NCI-H345 (cell line): ENCODE measurements at regions not wholly inside any gene's neighbourhood (a gene's known extent, or its start where the extent isn't known, plus 50 kb on each side); places are given as distances from the start of the nearest gene placed in this dataset.
"Not testable (repeated sequence)": the region's sequence is repeated elsewhere in the genome, so short reads cannot be mapped to it uniquely, and the experiment has no call there.

ENCODE experiments used
- DNase-seq: peaks from one replicate; lab custom pipeline; 2025; lab: John Stamatoyannopoulos, UW

DNA sequence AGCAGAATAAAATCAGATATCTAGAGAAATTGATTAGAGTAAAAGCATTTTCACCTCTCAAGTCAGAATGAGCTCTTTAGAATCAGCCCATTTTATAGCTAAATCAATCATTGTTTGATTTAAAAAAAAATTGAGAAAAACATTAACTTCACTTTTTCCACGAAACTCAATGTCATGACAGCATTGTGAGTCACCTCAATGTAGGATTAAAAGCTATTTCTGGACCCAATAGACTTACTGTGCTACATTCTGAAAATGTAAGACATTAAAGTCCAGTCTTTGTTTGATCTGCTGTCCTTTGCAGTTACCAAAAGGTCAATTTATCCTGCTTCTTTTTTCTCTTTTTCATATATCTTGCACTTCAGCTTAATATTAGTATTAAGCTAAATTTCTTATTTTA, 519.4 kb upstream of the ZNF337 start:
- DNase-seq: no peak

DNA sequence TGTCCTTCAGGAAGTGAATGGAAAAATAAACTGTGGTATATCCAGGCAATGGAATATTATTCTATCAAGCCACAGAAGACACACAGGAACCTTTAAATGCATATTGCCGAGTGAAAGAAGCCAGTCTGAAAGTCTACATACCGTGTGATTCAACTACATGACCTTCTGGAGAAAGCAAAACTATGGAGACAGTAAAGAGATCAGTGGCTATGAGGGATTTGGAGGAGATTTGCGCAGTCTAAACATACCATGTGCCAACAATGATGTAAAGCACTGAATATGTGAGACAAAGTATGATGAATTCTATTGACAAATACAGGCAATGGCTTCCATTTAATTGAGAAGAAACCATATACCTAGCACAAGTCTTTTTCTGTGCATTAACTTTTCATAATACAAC, 518.3 kb upstream of the ZNF337 start:
- no peak for DNase-seq

DNA sequence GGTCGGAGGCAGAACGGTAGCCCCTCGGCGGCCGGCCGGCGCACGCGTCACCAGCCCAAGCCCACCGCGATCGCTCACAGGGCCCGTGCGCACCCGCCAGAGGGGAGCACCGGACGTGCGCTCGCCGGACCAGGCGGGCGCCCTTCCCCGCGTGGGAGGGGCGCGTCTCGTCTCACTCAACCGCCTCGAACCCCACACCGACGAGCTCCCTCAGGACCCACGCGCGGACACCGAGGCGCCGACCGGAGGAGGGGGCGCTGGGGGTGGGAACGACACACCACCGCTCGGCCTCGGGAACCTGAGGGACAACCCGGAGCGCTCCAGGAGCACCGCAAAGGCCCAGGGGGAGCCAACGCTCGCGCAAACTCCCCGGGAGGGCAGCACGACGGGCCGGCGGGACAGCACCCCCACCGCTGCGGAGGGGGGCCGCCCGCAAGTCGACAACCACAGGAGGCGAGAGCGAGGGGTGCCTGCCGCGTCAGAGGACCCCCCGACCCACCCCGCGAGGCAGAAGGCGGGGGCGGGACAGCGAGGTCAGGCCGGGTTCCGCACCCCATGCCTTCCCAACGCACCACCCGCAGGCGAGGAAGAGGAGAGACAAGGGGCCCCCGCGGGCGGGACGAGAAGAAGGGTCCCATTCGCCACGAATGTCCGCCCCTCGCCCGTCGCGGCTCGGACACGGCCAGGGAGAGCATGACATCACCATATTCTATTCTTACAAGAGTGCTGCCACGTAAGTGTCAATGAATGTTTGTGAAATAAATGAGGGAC, 512.7 kb upstream of the ZNF337 start:
- no peak for DNase-seq

DNA sequence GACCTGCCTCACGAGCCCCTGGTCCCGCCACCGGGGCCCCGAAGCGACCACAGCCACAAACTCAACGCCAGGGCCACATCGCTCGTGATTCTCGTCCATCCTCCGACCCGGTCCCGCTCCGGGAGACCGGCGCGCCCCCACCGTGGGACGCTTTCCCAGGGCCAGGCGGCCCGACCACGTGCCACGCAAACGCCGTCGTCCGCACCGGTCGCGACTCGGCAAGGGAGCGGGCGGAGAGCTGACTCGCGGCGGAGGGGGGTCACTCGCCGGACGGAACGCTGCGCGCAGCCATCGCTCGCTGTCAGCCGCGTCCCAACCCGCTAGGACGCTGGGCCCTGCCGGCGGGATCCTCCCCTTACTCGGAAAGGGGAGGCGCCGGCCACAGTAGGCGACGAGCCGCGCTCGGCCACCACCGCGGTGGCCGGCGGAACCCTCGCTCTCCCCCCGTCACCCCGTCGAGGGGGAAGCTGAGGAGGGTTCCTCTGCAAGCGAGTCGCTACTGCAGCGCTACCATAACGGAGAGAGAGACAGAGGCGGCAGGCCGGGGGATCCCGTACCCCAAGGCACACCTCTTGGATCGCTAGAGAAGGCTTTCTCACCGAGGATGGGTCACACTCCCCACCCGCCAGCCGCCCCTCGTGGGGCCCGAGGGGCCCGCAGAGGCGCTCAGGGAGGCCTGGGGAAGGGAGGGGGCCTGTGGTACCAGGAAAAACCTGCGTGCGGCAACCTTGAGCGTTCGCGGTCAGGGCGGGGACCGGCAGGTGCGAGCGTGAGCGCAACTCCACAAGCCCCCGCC, 511.8 kb upstream of the ZNF337 start:
- peak; percentile 43 for DNase-seq

DNA sequence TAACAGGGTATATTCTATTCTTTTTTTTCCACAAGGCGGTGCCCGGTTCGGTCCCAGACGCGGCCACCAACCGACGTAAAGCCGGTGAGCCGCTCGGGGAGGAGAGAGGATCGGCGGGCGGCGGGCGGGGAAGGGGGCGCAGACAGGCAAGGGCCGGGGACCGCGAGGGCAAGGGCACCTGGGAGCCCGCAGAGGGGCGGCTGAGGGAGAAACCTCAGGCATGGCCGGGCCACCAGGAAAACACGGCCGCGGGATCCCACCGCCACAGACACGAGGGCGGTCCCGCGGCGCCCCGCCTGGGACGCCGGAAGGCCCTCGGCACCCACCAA, 511.3 kb upstream of the ZNF337 start:
- peak; percentile 8 for DNase-seq

DNA sequence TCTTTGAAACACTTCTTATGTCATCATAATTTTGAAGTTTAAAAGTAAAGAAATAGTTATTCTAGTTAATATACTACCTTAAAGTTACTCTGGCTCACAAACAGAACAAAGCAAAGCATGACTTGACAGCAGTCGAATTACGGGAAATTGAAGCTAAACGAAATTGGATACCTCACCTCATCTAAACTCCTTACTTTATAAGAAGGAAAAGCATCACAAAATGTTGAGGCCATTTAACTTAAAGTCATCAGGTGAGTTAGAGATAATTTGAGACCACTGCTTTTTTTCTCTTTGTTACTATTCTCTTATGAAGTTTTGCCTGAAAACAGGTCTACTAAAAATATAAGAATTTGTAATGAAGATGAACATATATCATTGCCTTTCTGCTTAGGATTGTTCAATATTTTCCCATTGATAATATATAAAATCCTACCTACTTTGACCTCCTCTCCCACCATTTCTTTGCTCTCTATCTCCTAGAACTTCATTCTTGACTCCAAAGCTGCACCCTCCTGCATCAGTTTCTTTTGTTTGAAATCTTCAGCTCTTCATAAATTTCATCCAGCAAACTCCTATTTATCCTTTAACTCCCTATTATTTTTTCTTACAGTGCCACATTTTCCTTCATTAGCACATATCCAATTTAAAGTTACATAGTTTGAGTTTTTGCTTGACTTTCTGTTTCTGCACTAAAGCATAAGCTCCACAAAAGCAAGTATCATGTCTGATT, 510.7 kb upstream of the ZNF337 start:
- DNase-seq: no peak

- no peak for DNase-seq
Measured at GRCh38 chr20:26205350-26205749, 508.7 kb upstream of the ZNF337 start.

DNA sequence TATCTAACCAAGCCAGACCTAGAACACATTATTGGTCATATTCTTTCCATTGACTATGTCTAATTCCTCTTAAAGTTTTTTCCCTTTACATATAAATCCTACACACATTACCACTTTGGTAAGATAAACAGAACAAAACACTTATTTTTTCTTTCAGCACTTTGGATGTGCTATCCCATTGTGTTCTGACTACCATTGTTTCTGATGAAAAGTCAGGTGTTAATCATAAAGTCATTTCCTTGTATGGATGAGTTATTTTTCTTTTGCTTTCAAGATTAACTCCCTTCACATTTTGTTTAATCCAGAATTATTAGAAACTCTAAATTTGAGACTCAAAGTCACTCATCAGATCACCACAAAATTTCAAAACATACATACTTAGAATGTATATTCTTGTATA, 504.4 kb upstream of the ZNF337 start:
- DNase-seq: not testable (repeated sequence)

- DNase-seq: not testable (repeated sequence)
Measured at GRCh38 chr20:26187329-26187728, 490.7 kb upstream of the ZNF337 start.

DNA sequence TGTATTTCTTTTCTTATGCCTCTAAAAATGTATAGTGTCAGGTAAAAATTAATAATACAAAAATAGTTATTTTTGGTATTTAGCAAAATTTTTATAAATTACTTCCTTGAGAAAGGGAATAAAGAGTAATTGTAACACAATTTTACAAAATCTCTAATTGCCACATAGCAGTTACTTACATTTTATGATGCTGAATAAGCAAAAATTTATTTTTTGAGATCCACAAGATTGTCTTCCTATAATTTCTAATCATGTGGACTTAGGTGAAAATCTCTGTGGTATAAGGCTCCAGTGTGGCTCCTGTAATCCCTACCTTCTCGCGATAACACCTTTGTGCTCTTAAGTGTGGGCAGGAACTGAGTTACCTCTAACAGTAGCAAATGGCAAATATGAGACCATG, 487.1 kb upstream of the ZNF337 start:
- not testable (repeated sequence) for DNase-seq

GRCh38 chr20:26181364-26181763, 484.7 kb upstream of the ZNF337 start:
- not testable (repeated sequence) for DNase-seq

GRCh38 chr20:26171875-26172274, 475.2 kb upstream of the ZNF337 start:
- DNase-seq: not testable (repeated sequence)

GRCh38 chr20:26169506-26169905, 472.9 kb upstream of the ZNF337 start:
- DNase-seq: no peak

GRCh38 chr20:26167499-26167898, 470.8 kb upstream of the ZNF337 start:
- DNase-seq: no peak

GRCh38 chr20:26163890-26164289, 467.2 kb upstream of the ZNF337 start:
- no peak for DNase-seq

DNA sequence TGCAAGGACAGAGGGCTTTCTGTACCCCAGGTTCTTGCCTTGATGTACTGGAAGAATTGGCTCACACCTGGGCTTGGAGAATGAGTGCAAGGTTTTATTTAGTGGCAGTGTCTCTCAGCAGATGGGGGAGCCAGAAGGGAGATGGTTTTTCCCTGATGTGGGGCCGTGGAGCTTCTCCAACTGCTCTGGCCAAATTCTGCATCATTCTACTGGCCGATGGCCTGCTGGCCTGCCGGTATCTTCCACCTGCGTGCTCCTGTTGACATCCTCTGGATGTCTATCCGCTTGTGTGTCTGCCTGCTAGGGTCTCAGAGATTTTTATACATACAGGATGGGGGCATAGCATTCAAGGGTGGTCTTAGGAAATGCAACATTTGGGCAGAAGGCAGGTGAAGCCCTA, 466.5 kb upstream of the ZNF337 start:
- DNase-seq: not testable (repeated sequence)

- not testable (repeated sequence) for DNase-seq
Measured at GRCh38 chr20:26161741-26162140, 465.1 kb upstream of the ZNF337 start.

DNA sequence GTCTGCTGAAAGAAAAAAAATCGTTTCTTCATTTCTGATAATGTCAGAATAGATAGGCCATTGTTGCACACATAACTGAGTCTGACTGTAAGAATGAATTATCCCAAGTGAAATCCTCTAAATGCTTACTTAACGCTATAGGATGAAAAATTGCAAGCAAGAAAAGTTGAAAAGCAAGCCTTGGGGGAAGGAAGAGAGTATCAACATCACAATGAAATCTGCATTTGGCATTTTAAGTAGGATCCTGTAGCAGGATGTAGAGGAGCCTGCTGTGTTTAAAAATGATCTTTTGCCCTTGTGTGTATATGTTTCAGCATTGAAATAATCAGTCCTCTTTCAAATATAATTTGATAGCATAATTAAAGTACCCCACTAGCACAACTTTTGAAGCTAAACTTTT, 464.3 kb upstream of the ZNF337 start:
- DNase-seq: not testable (repeated sequence)

DNA sequence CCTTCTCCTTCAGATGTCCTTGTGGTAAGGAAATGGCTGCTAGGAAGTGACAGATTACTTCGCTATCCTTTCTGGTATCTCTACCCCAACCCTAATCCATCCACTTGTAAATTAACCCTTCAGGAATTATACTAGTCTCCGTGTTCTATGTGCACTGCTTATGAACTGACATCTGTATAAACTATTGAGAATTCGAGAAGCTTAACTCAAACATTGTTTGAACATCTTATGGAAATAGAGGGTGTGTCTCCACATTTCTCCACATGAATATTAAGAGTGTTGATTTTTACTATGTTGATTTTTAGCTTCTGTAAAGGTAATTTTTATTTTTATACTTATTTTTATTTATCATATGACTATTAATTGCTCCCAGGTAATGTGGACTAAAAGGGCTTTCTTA, 457.6 kb upstream of the ZNF337 start:
- DNase-seq: no peak

- DNase-seq: no peak
Measured at GRCh38 chr20:26135325-26136110, 438.9 kb upstream of the ZNF337 start.

- DNase-seq: no peak
Measured at GRCh38 chr20:26134606-26135005, 438.0 kb upstream of the ZNF337 start.

DNA sequence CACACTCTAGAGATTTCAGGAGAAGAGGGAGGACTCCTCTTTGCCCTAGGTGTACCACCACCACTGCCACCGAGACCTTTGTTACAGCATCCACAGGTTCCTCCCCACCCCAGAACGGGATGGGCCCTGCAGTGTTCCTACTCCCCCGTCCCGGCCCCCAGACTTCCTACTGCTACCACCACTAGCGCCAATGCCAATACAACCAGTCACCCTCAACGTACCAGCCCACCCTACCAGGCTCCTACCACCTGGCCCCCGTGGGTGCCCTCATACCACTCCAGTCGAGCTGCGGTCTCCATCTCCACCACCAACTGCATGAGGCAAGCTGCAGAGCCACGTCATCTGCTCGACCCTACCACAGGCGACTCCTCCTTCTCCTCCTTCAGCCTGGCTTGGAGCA, 437.1 kb upstream of the ZNF337 start:
- not testable (repeated sequence) for DNase-seq
